Uterus (tissue), 2 donors: ENCODE measurements at regions not wholly inside any gene's neighbourhood (a gene's known extent, or its start where the extent isn't known, plus 50 kb on each side); places are given as distances from the start of the nearest gene placed in this dataset.

Source experiments
- POLR2A ChIP-seq, 2 donors: fragments of 450-650 bp; IDR thresholded peaks; one replicate each; pipeline ENCODE4 v1.6.1; 2016; ENCODE audit warnings: antibody characterized with exemption in 2 of 2, mild to moderate bottlenecking in 1 of 2, moderate library complexity in 1 of 2
- TF ChIP-seq, protein P1 (sequence below), 4 experiments: fragments of 200-600 bp in 2 of 4; fragments of 450-650 bp in 2 of 4; sonication (generic) in 2 of 4; IDR thresholded peaks; one replicate each; pipeline ENCODE4 v1.5.1; 2016 to 2019; ENCODE audit warnings: antibody characterized with exemption in 4 of 4, mild to moderate bottlenecking in 2 of 4, moderate library complexity in 1 of 4

DNA sequence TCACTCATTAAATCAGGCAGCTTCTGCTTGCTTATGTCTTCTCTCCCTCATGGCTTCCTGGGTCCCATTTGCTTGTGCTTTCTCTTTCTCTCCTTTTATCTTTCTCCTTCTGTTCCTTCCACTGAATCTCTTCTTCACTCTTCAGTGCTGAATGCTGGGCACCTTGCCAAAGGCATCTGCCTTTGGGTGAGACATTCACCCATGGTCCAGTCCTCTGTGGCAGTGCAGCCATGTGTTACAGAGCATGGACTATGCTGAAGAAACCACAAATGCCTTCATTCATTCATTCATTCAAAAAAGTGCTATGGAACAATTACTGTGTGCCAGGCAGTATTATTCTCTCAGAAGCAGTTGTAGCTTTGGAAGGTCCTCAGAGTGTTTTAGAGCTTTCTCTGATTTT lies 344.4 kb upstream of the STXBP6 start:
- TF ChIP-seq, protein P1, sequence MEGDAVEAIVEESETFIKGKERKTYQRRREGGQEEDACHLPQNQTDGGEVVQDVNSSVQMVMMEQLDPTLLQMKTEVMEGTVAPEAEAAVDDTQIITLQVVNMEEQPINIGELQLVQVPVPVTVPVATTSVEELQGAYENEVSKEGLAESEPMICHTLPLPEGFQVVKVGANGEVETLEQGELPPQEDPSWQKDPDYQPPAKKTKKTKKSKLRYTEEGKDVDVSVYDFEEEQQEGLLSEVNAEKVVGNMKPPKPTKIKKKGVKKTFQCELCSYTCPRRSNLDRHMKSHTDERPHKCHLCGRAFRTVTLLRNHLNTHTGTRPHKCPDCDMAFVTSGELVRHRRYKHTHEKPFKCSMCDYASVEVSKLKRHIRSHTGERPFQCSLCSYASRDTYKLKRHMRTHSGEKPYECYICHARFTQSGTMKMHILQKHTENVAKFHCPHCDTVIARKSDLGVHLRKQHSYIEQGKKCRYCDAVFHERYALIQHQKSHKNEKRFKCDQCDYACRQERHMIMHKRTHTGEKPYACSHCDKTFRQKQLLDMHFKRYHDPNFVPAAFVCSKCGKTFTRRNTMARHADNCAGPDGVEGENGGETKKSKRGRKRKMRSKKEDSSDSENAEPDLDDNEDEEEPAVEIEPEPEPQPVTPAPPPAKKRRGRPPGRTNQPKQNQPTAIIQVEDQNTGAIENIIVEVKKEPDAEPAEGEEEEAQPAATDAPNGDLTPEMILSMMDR (IDR thresholded peaks at IDR 0.05): no peak
- TF ChIP-seq POLR2A (IDR thresholded peaks at IDR 0.05): no peak
